PC-9 (cell line): ENCODE measurements at regions not wholly inside any gene's neighbourhood (a gene's known extent, or its start where the extent isn't known, plus 50 kb on each side); places are given as distances from the start of the nearest gene placed in this dataset.

ENCODE experiments used
- BruUV-seq: library from RNA; stranded (reverse); fragments of 400-500 nt; replicated peaks from 2 replicates; lab custom pipeline; 2021; lab: Mats Ljungman, UMichigan
- CTCF ChIA-PET: fragments of 300-600 bp; sonication (Branson Sonifier 250); formaldehyde crosslinking; loops from one replicate; lab custom pipeline; 2022; ENCODE audit warnings: antibody characterized with exemption; lab: Charles Lee
- POLR2A ChIA-PET: fragments of 300-600 bp; sonication (Branson Sonifier 250); formaldehyde crosslinking; loops from one replicate; lab custom pipeline; 2022; ENCODE audit warnings: antibody characterized with exemption; ENCODE audit not compliant: unreplicated experiment; lab: Charles Lee
- DNase-seq, 2 experiments: peaks; one replicate each; pipeline versions ENCODE4 v3.0.0 to v3.0.0-alpha.2; 2015 to 2022; ENCODE audit warnings: mixed read lengths in 1 of 2
- H2AFZ ChIP-seq: fragments of 200-600 bp; sonication (generic); 2 replicates; pipeline ENCODE4 v1.8.1; 2017; ENCODE audit warnings: antibody characterized with exemption
- H3F3A ChIP-seq: fragments of 200-600 bp; sonication (generic); 2 replicates; pipeline ENCODE4 v1.8.1; 2017; ENCODE audit warnings: antibody characterized with exemption, mild to moderate bottlenecking, low read depth; ENCODE audit not compliant: insufficient read depth
- H3K27ac ChIP-seq: fragments of 200-600 bp; sonication (generic); 2 replicates; pipeline ENCODE4 v1.6.1; 2016; ENCODE audit warnings: mixed run types
- H3K27me3 ChIP-seq: fragments of 200-600 bp; sonication (generic); 2 replicates; pipeline ENCODE4 v1.6.1; 2016; ENCODE audit warnings: low read depth, mixed run types; ENCODE audit not compliant: insufficient read depth
- H3K36me3 ChIP-seq: fragments of 200-600 bp; sonication (generic); 2 replicates; pipeline ENCODE4 v1.6.1; 2016; ENCODE audit warnings: low read depth, mixed run types
- H3K4me1 ChIP-seq: fragments of 200-600 bp; sonication (generic); replicated peaks from 2 replicates; pipeline ENCODE4 v1.6.1; 2016; ENCODE audit warnings: mixed run types; ENCODE audit not compliant: insufficient read depth
- H3K4me2 ChIP-seq: fragments of 200-600 bp; sonication (generic); 2 replicates; pipeline ENCODE4 v1.6.1; 2017; ENCODE audit warnings: mixed run types
- H3K4me3 ChIP-seq: fragments of 200-600 bp; sonication (generic); 2 replicates; pipeline ENCODE4 v1.6.1; 2016; ENCODE audit warnings: mixed run types
- H3K79me2 ChIP-seq: fragments of 200-600 bp; sonication (generic); 2 replicates; pipeline ENCODE4 v1.6.1; 2017; ENCODE audit warnings: low read depth, mixed run types
- H3K9me2 ChIP-seq: fragments of 200-600 bp; sonication (generic); 2 replicates; pipeline ENCODE4 v1.8.1; 2017; ENCODE audit warnings: mild to moderate bottlenecking; ENCODE audit not compliant: insufficient read depth
- H3K9me3 ChIP-seq: fragments of 200-600 bp; sonication (generic); 2 replicates; pipeline ENCODE4 v1.8.1; 2016; ENCODE audit warnings: low read depth; ENCODE audit not compliant: insufficient read depth
- H4K20me1 ChIP-seq: fragments of 200-600 bp; sonication (generic); 2 replicates; pipeline ENCODE4 v1.8.1; 2017; ENCODE audit not compliant: insufficient read depth
- CTCF ChIP-seq: fragments of 200-600 bp; sonication (generic); conservative IDR thresholded peaks from 2 replicates; pipeline ENCODE4 v1.6.1; 2017; ENCODE audit warnings: mixed run types, antibody characterized with exemption, mild to moderate bottlenecking, moderate library complexity
- EZH2 ChIP-seq: fragments of 200-600 bp; sonication (generic); IDR thresholded peaks from 2 replicates; pipeline ENCODE4 v1.8.0; 2017; ENCODE audit warnings: antibody characterized with exemption, low read depth
- intact Hi-C: fragments of 100-400 bp; cut with micrococcal nuclease; formaldehyde crosslinking; loops from one replicate; pipeline ENCODE4 v1.10.0; 2022; ENCODE audit not compliant: unreplicated experiment

- TF ChIP-seq CTCF (no peak), EZH2 (no peak)
- H3K36me3 ChIP-seq: no peaks in the 10 kb centered on the region
- H3F3A ChIP-seq: no peaks in the 10 kb centered on the region
- no TSS peak for BruUV-seq
- H3K9me2 ChIP-seq: no peaks in the 10 kb centered on the region
- no peak for DNase-seq
- no peaks in the 10 kb centered on the region for H3K27me3 ChIP-seq
- POLR2A ChIA-PET: no interaction called here
- no peak overlapping the region for H3K4me3 ChIP-seq
- peaks cover 25% of the 10 kb centered on the region; the same call in 1 of the 2 replicates for H3K4me1 ChIP-seq
- H4K20me1 ChIP-seq: no peaks in the 10 kb centered on the region
- H3K9me3 ChIP-seq: no peaks in the 10 kb centered on the region
- intact Hi-C loops: no loop called here
- CTCF ChIA-PET: no interaction called here
- H2AFZ ChIP-seq: no peak overlapping the region
- H3K79me2 ChIP-seq: no peaks in the 10 kb centered on the region
- no peak overlapping the region for H3K27ac ChIP-seq
- H3K4me2 ChIP-seq: peak overlapping the region; percentile 58; the same call in 1 of the 2 replicates
Measured at GRCh38 chr6:86722131-86722530, 215.2 kb upstream of the HTR1E start.

- POLR2A ChIA-PET: no interaction called here
- no peaks in the 10 kb centered on the region for H3K79me2 ChIP-seq
- TF ChIP-seq EZH2 (no peak), CTCF (no peak)
- peak; percentile 33 to 66 for DNase-seq
- no peaks in the 10 kb centered on the region for H3K36me3 ChIP-seq
- H3F3A ChIP-seq: no peaks in the 10 kb centered on the region
- no peaks in the 10 kb centered on the region for H3K27me3 ChIP-seq
- no peaks in the 10 kb centered on the region for H3K9me3 ChIP-seq
- H3K4me1 ChIP-seq: peaks cover 6% of the 10 kb centered on the region
- H3K4me2 ChIP-seq: peak overlapping the region; percentile 40; the same call in 1 of the 2 replicates
- CTCF ChIA-PET: interaction anchor here (0.6 kb wide), 1 partner anchor 15 kb away, joined by 3 read pairs; no protein-coding TSS in a partner anchor
- no peaks in the 10 kb centered on the region for H3K9me2 ChIP-seq
- H2AFZ ChIP-seq: no peak overlapping the region
- no peak overlapping the region for H3K4me3 ChIP-seq
- BruUV-seq: no TSS peak
- no peak overlapping the region for H3K27ac ChIP-seq
- intact Hi-C loops: no loop called here
- H4K20me1 ChIP-seq: no peaks in the 10 kb centered on the region
Measured at GRCh38 chr6:86715676-86716075, 221.7 kb upstream of the HTR1E start.

- POLR2A ChIA-PET: no interaction called here
- H4K20me1 ChIP-seq: no peaks in the 10 kb centered on the region
- no peaks in the 10 kb centered on the region for H3F3A ChIP-seq
- no peak overlapping the region for H3K27ac ChIP-seq
- no peaks in the 10 kb centered on the region for H3K27me3 ChIP-seq
- no TSS peak for BruUV-seq
- no peaks in the 10 kb centered on the region for H3K36me3 ChIP-seq
- no peaks in the 10 kb centered on the region for H3K9me2 ChIP-seq
- no peak overlapping the region for H3K4me3 ChIP-seq
- no peak overlapping the region for H3K4me2 ChIP-seq
- intact Hi-C loops: no loop called here
- no peak overlapping the region for H2AFZ ChIP-seq
- no peaks in the 10 kb centered on the region for H3K9me3 ChIP-seq
- CTCF ChIA-PET: no interaction called here
- DNase-seq: no peak
- TF ChIP-seq CTCF: no peak
- TF ChIP-seq EZH2: no peak
- H3K79me2 ChIP-seq: no peaks in the 10 kb centered on the region
- H3K4me1 ChIP-seq: peaks cover 6% of the 10 kb centered on the region
Measured at GRCh38 chr6:86712039-86712438, 225.3 kb upstream of the HTR1E start.
